T-helper 17 cell (primary cell): ENCODE measurements at regions not wholly inside any gene's neighbourhood (a gene's known extent, or its start where the extent isn't known, plus 50 kb on each side); places are given as distances from the start of the nearest gene placed in this dataset.
"Not testable (repeated sequence)": the region's sequence is repeated elsewhere in the genome, so short reads cannot be mapped to it uniquely, and the experiment has no call there.

Experiments
- ATAC-seq: fragments of 150-1000 bp; cut with Tn5 transposase; 2 replicates; pipeline ENCODE4 v1.10.0; 2021; ENCODE audit warnings: mild to moderate bottlenecking, moderate library complexity
- DNase-seq, 3 donors: peaks; one replicate each; pipeline versions ENCODE4 v3.0.0 to v3.0.0-alpha.2; 2020 to 2021
- H3K9me3 ChIP-seq: one replicate; pipeline ENCODE4 v1.7.0; 2013; ENCODE audit warnings: low read length, mild to moderate bottlenecking; ENCODE audit not compliant: control insufficient read depth, poor library complexity, severe bottlenecking
- H3K27ac Mint-ChIP-seq: one replicate; pipeline ENCODE4 v1.8.0; 2022; ENCODE audit warnings: mild to moderate bottlenecking, moderate library complexity, mixed read lengths
- H3K27me3 Mint-ChIP-seq: one replicate; pipeline ENCODE4 v1.8.0; 2022; ENCODE audit warnings: mixed read lengths
- H3K36me3 Mint-ChIP-seq: one replicate; pipeline ENCODE4 v1.8.0; 2022; ENCODE audit warnings: low read depth, mixed read lengths
- H3K4me1 Mint-ChIP-seq: one replicate; pipeline ENCODE4 v1.8.0; 2022; ENCODE audit warnings: mild to moderate bottlenecking, mixed read lengths
- H3K4me3 Mint-ChIP-seq: one replicate; pipeline ENCODE4 v1.8.0; 2022; ENCODE audit warnings: mild to moderate bottlenecking, moderate library complexity, mixed read lengths

GRCh38 chr12:124699909-124700308 lies 132.5 kb upstream of the NCOR2 start:
- Mint-ChIP-seq H3K36me3 (no peaks in the 10 kb centered on the region), H3K4me3 (no peak overlapping the region), H3K27me3 (peaks cover 11% of the 10 kb centered on the region), H3K4me1 (no peaks in the 10 kb centered on the region), H3K27ac (no peak overlapping the region)
- no peaks in the 10 kb centered on the region for H3K9me3 ChIP-seq
- no peak for ATAC-seq
- DNase-seq: no peak

GRCh38 chr12:124698998-124699305 lies 131.5 kb upstream of the NCOR2 start:
- ATAC-seq (no peak), DNase-seq (no peak)
- H3K4me3 Mint-ChIP-seq: no peak overlapping the region
- no peak overlapping the region for H3K27ac Mint-ChIP-seq
- peaks cover 11% of the 10 kb centered on the region for H3K27me3 Mint-ChIP-seq
- H3K9me3 ChIP-seq: no peaks in the 10 kb centered on the region
- H3K4me1 Mint-ChIP-seq: peaks cover 5% of the 10 kb centered on the region
- no peaks in the 10 kb centered on the region for H3K36me3 Mint-ChIP-seq

GRCh38 chr12:124698211-124698997 lies 131.0 kb upstream of the NCOR2 start:
- Mint-ChIP-seq H3K36me3 (no peaks in the 10 kb centered on the region), H3K4me3 (no peak overlapping the region), H3K27ac (no peak overlapping the region), H3K4me1 (peaks cover 5% of the 10 kb centered on the region), H3K27me3 (peaks cover 11% of the 10 kb centered on the region)
- no peaks in the 10 kb centered on the region for H3K9me3 ChIP-seq
- DNase-seq: no peak
- ATAC-seq: no peak

- not testable (repeated sequence) for H3K4me1 Mint-ChIP-seq, DNase-seq, ATAC-seq, H3K9me3 ChIP-seq, H3K27ac Mint-ChIP-seq, H3K4me3 Mint-ChIP-seq, H3K36me3 Mint-ChIP-seq
- peaks cover 11% of the 10 kb centered on the region for H3K27me3 Mint-ChIP-seq
Observed at GRCh38 chr12:124697722-124698121, 130.3 kb upstream of the NCOR2 start.

GRCh38 chr12:124696693-124697476 lies 129.5 kb upstream of the NCOR2 start:
- ATAC-seq: no peak
- H3K27me3 Mint-ChIP-seq: peaks cover 11% of the 10 kb centered on the region
- no peaks in the 10 kb centered on the region for H3K36me3 Mint-ChIP-seq
- no peak overlapping the region for H3K4me3 Mint-ChIP-seq
- H3K27ac Mint-ChIP-seq: no peak overlapping the region
- H3K9me3 ChIP-seq: no peaks in the 10 kb centered on the region
- no peak for DNase-seq
- peaks cover 5% of the 10 kb centered on the region for H3K4me1 Mint-ChIP-seq

- Mint-ChIP-seq H3K27me3 (peaks cover 9% of the 10 kb centered on the region), H3K27ac (no peak overlapping the region), H3K4me3 (no peak overlapping the region), H3K36me3 (no peaks in the 10 kb centered on the region), H3K4me1 (peaks cover 5% of the 10 kb centered on the region)
- DNase-seq (no peak), ATAC-seq (no peak)
- no peaks in the 10 kb centered on the region for H3K9me3 ChIP-seq
Observed at GRCh38 chr12:124695861-124696260, 128.4 kb upstream of the NCOR2 start.

- no peak overlapping the region for H3K27ac Mint-ChIP-seq
- H3K9me3 ChIP-seq: no peaks in the 10 kb centered on the region
- peaks cover 5% of the 10 kb centered on the region for H3K4me1 Mint-ChIP-seq
- H3K36me3 Mint-ChIP-seq: no peaks in the 10 kb centered on the region
- no peak for ATAC-seq
- H3K27me3 Mint-ChIP-seq: peaks cover 4% of the 10 kb centered on the region
- DNase-seq: no peak
- H3K4me3 Mint-ChIP-seq: no peak overlapping the region
Observed at GRCh38 chr12:124694846-124695497, 127.6 kb upstream of the NCOR2 start.

GRCh38 chr12:124694250-124694649 lies 126.8 kb upstream of the NCOR2 start:
- H3K9me3 ChIP-seq: no peaks in the 10 kb centered on the region
- ATAC-seq (no peak), DNase-seq (no peak)
- Mint-ChIP-seq H3K27me3 (peaks cover under 1% of the 10 kb centered on the region), H3K36me3 (no peaks in the 10 kb centered on the region), H3K4me1 (peaks cover 5% of the 10 kb centered on the region), H3K27ac (no peak overlapping the region), H3K4me3 (no peak overlapping the region)

GRCh38 chr12:124693111-124693723 lies 125.8 kb upstream of the NCOR2 start:
- no peak overlapping the region for H3K27ac Mint-ChIP-seq

GRCh38 chr12:124692443-124692842 lies 125.0 kb upstream of the NCOR2 start:
- no peaks in the 10 kb centered on the region for H3K27me3 Mint-ChIP-seq

More at GRCh38 chr12:124693111-124693723, 125.8 kb upstream of the NCOR2 start:
- no peaks in the 10 kb centered on the region for H3K9me3 ChIP-seq
- no peak overlapping the region for H3K4me3 Mint-ChIP-seq
- DNase-seq (no peak), ATAC-seq (no peak)
- peaks cover 11% of the 10 kb centered on the region for H3K4me1 Mint-ChIP-seq
- no peaks in the 10 kb centered on the region for H3K27me3 Mint-ChIP-seq
- H3K36me3 Mint-ChIP-seq: no peaks in the 10 kb centered on the region

GRCh38 chr12:124691429-124691828 lies 124.0 kb upstream of the NCOR2 start:
- ATAC-seq: no peak
- Mint-ChIP-seq H3K4me3 (no peak overlapping the region), H3K4me1 (peaks cover 21% of the 10 kb centered on the region)

More at GRCh38 chr12:124692443-124692842, 125.0 kb upstream of the NCOR2 start:
- H3K36me3 Mint-ChIP-seq: peaks cover 2% of the 10 kb centered on the region
- no peak for ATAC-seq
- DNase-seq: no peak
- H3K4me1 Mint-ChIP-seq: peaks cover 16% of the 10 kb centered on the region
- no peak overlapping the region for H3K27ac Mint-ChIP-seq
- no peaks in the 10 kb centered on the region for H3K9me3 ChIP-seq
- H3K4me3 Mint-ChIP-seq: no peak overlapping the region

GRCh38 chr12:124689631-124690030 lies 122.2 kb upstream of the NCOR2 start:
- Mint-ChIP-seq H3K36me3 (peaks cover 8% of the 10 kb centered on the region), H3K4me1 (peaks cover 24% of the 10 kb centered on the region), H3K4me3 (no peak overlapping the region), H3K27ac (no peak overlapping the region), H3K27me3 (peaks cover 10% of the 10 kb centered on the region)
- H3K9me3 ChIP-seq: no peaks in the 10 kb centered on the region
- no peak for ATAC-seq
- no peak for DNase-seq

More at GRCh38 chr12:124691429-124691828, 124.0 kb upstream of the NCOR2 start:
- no peak for DNase-seq
- Mint-ChIP-seq H3K36me3 (peaks cover 7% of the 10 kb centered on the region), H3K27me3 (no peaks in the 10 kb centered on the region), H3K27ac (no peak overlapping the region)
- H3K9me3 ChIP-seq: no peaks in the 10 kb centered on the region
